SK-N-SH (cell line): ENCODE measurements at regions not wholly inside any gene's neighbourhood (a gene's known extent, or its start where the extent isn't known, plus 50 kb on each side); places are given as distances from the start of the nearest gene placed in this dataset.

Source experiments
- CTCF ChIA-PET: fragments of 300-600, 350-600 bp; formaldehyde crosslinking; extraction: SDS; loops from one replicate; lab custom pipeline; 2021; lab: Yijun Ruan, JAX
- POLR2A ChIA-PET: fragments of 350-600 bp; sonication (Branson Sonifier 250); formaldehyde crosslinking; extraction: SDS; loops from one replicate; lab custom pipeline; 2020; ENCODE audit warnings: antibody characterized with exemption, inconsistent platforms; lab: Yijun Ruan, JAX
- DNase-seq: peaks from one replicate; pipeline ENCODE4 v3.0.0; 2012
- H2AFZ ChIP-seq: fragments of 200-600 bp; sonication (generic); 2 replicates; pipeline ENCODE4 v1.8.1; 2016; ENCODE audit warnings: antibody characterized with exemption, mild to moderate bottlenecking, low read depth
- H3F3A ChIP-seq: fragments of 200-600 bp; sonication (generic); replicated peaks from 2 replicates; pipeline ENCODE3; 2016; ENCODE audit warnings: antibody characterized with exemption, mild to moderate bottlenecking; ENCODE audit not compliant: insufficient read depth
- H3K27ac ChIP-seq, 2 experiments: fragments of 200-500 bp in 1 of 2; fragments of 200-600 bp in 1 of 2; sonication (Bioruptor generic) in 1 of 2; sonication (generic), shearing (Covaris generic) in 1 of 2; 2 replicates each; pipeline versions ENCODE4 v1.5.1 to v1.6.1; 2014 to 2016; ENCODE audit warnings: low read depth in 2 of 2, inconsistent platforms in 1 of 2, low read length in 1 of 2, mild to moderate bottlenecking in 1 of 2, mixed read lengths in 1 of 2
- H3K27me3 ChIP-seq: fragments of 200-600 bp; sonication (generic), shearing (Covaris generic); 2 replicates; pipeline ENCODE4 v1.6.1; 2016; ENCODE audit warnings: mixed run types; ENCODE audit not compliant: insufficient read depth
- H3K36me3 ChIP-seq, 2 experiments: fragments of 200-500 bp in 1 of 2; fragments of 200-600 bp in 1 of 2; sonication (Bioruptor generic) in 1 of 2; sonication (generic) in 1 of 2; replicated peaks in 1 of 2; 2 replicates each; pipeline versions ENCODE3 to v1.5.1; 2014 to 2016; ENCODE audit warnings: low read length in 1 of 2, mild to moderate bottlenecking in 1 of 2; ENCODE audit not compliant: insufficient read depth in 2 of 2, control insufficient read depth in 1 of 2
- H3K4me1 ChIP-seq, 2 experiments: fragments of 200-500 bp in 1 of 2; fragments of 200-600 bp in 1 of 2; sonication (Bioruptor generic) in 1 of 2; sonication (generic), shearing (Covaris generic) in 1 of 2; 2 replicates each; pipeline versions ENCODE4 v1.5.1 to v1.6.1; 2014 to 2016; ENCODE audit warnings: low read depth in 1 of 2, low read length in 1 of 2, mixed run types in 1 of 2; ENCODE audit not compliant: insufficient read depth in 2 of 2, control insufficient read depth in 1 of 2
- H3K4me2 ChIP-seq: fragments of 200-600 bp; sonication (generic), shearing (Covaris generic); 2 replicates; pipeline ENCODE4 v1.6.1; 2017; ENCODE audit warnings: mixed run types
- H3K4me3 ChIP-seq, 2 experiments: fragments of 200-500 bp in 1 of 2; fragments of 200-600 bp in 1 of 2; sonication (Bioruptor generic) in 1 of 2; sonication (generic), shearing (Covaris generic) in 1 of 2; 2 replicates each; pipeline versions ENCODE4 v1.5.1 to v1.8.1; 2014 to 2016; ENCODE audit warnings: low read depth in 2 of 2, inconsistent platforms in 1 of 2, low read length in 1 of 2, mild to moderate bottlenecking in 1 of 2, mixed read lengths in 1 of 2, moderate library complexity in 1 of 2
- H3K79me2 ChIP-seq: fragments of 200-600 bp; sonication (generic); 2 replicates; pipeline ENCODE4 v1.8.1; 2017; ENCODE audit warnings: mild to moderate bottlenecking; ENCODE audit not compliant: insufficient read depth
- H3K9ac ChIP-seq: fragments of 200-600 bp; sonication (generic); 2 replicates; pipeline ENCODE4 v1.6.1; 2017; ENCODE audit warnings: mixed run types
- H3K9me2 ChIP-seq: fragments of 200-600 bp; sonication (generic); 2 replicates; pipeline ENCODE4 v1.6.1; 2017; ENCODE audit warnings: mixed run types
- H3K9me3 ChIP-seq: fragments of 200-600 bp; sonication (generic); 2 replicates; pipeline ENCODE4 v1.6.1; 2017; ENCODE audit warnings: mixed run types, mild to moderate bottlenecking, moderate library complexity
- H4K20me1 ChIP-seq: fragments of 200-600 bp; sonication (generic); 2 replicates; pipeline ENCODE4 v1.6.1; 2017; ENCODE audit warnings: mild to moderate bottlenecking, mixed run types; ENCODE audit not compliant: insufficient read depth
- CHD2 ChIP-seq: fragments of 150-350 bp; IDR thresholded peaks from 2 replicates; pipeline ENCODE4 v1.6.1; 2018; ENCODE audit warnings: low read length; ENCODE audit not compliant: partially characterized antibody
- ELF1 ChIP-seq: IDR thresholded peaks from 2 replicates; pipeline ENCODE4 v1.4.0; 2012
- FOSL2 ChIP-seq: IDR thresholded peaks from 2 replicates; pipeline ENCODE4 v1.4.0; 2012; ENCODE audit warnings: low read depth, mild to moderate bottlenecking, moderate library complexity, borderline replicate concordance
- GATA2 ChIP-seq: sonication (generic); formaldehyde crosslinking; IDR thresholded peaks from 2 replicates; pipeline ENCODE4 v1.5.0; 2020; ENCODE audit warnings: mild to moderate bottlenecking, missing genetic modification reagents
- IRF3 ChIP-seq: fragments of 150-350 bp; IDR thresholded peaks from 2 replicates; pipeline ENCODE4 v1.6.1; 2016; ENCODE audit warnings: mild to moderate bottlenecking, low read depth, low read length
- MAX ChIP-seq: IDR thresholded peaks from 2 replicates; pipeline ENCODE4 v1.4.0; 2012; ENCODE audit warnings: low read depth
- NFIC ChIP-seq: IDR thresholded peaks from 2 replicates; pipeline ENCODE4 v1.4.0; 2012; ENCODE audit warnings: borderline replicate concordance
- NRF1 ChIP-seq: IDR thresholded peaks from 2 replicates; pipeline ENCODE4 v1.6.1; 2012; ENCODE audit warnings: low read depth, mild to moderate bottlenecking, low read length
- POLR2AphosphoS5 ChIP-seq: IDR thresholded peaks from 2 replicates; pipeline ENCODE4 v1.6.1; 2012; ENCODE audit warnings: low read depth, low read length
- RAD21 ChIP-seq: IDR thresholded peaks from 2 replicates; pipeline ENCODE4 v1.6.1; 2012; ENCODE audit warnings: mild to moderate bottlenecking, low read length
- RCOR1 ChIP-seq: fragments of 150-350 bp; IDR thresholded peaks from 2 replicates; pipeline ENCODE4 v1.6.1; 2017; ENCODE audit warnings: antibody characterized with exemption, low read length
- RFX5 ChIP-seq: IDR thresholded peaks from 2 replicates; pipeline ENCODE4 v1.6.1; 2012; ENCODE audit warnings: mild to moderate bottlenecking, improper control_type of control experiment, low read length
- SMC3 ChIP-seq: IDR thresholded peaks from 2 replicates; pipeline ENCODE4 v1.6.1; 2012; ENCODE audit warnings: low read depth, low read length, improper control_type of control experiment
- TAF1 ChIP-seq: IDR thresholded peaks from 2 replicates; pipeline ENCODE4 v1.6.1; 2012; ENCODE audit warnings: low read depth, mild to moderate bottlenecking, low read length, moderate library complexity, borderline replicate concordance
- TCF12 ChIP-seq: IDR thresholded peaks from 2 replicates; pipeline ENCODE4 v1.4.0; 2012
- TEAD4 ChIP-seq: IDR thresholded peaks from 2 replicates; pipeline ENCODE4 v1.4.0; 2012; ENCODE audit warnings: mild to moderate bottlenecking, borderline replicate concordance; ENCODE audit not compliant: insufficient read depth
- USF1 ChIP-seq: IDR thresholded peaks from 2 replicates; pipeline ENCODE4 v1.4.0; 2012; ENCODE audit warnings: low read depth, borderline replicate concordance
- YY1 ChIP-seq: IDR thresholded peaks from 2 replicates; pipeline ENCODE4 v1.4.0; 2012; ENCODE audit warnings: low read depth, mild to moderate bottlenecking
- TF ChIP-seq, protein P1 (sequence below): fragments of 150-350 bp; IDR thresholded peaks from 2 replicates; pipeline ENCODE4 v1.6.1; 2017; ENCODE audit warnings: antibody characterized with exemption, low read length, low read depth, borderline replicate concordance
- TF ChIP-seq, protein P2 (sequence below): IDR thresholded peaks from 2 replicates; pipeline ENCODE4 v1.4.0; 2012; ENCODE audit warnings: low read depth, borderline replicate concordance

- TF ChIP-seq TCF12 (no peak), TAF1 (no peak), MAX (no peak), FOSL2 (no peak), RFX5 (no peak), CHD2 (no peak)
- TF ChIP-seq, protein P1, sequence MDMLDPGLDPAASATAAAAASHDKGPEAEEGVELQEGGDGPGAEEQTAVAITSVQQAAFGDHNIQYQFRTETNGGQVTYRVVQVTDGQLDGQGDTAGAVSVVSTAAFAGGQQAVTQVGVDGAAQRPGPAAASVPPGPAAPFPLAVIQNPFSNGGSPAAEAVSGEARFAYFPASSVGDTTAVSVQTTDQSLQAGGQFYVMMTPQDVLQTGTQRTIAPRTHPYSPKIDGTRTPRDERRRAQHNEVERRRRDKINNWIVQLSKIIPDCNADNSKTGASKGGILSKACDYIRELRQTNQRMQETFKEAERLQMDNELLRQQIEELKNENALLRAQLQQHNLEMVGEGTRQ = no peak
Measured at GRCh38 chr14:28323951-28324741, 442.4 kb upstream of the FOXG1 start (continued).

DNA sequence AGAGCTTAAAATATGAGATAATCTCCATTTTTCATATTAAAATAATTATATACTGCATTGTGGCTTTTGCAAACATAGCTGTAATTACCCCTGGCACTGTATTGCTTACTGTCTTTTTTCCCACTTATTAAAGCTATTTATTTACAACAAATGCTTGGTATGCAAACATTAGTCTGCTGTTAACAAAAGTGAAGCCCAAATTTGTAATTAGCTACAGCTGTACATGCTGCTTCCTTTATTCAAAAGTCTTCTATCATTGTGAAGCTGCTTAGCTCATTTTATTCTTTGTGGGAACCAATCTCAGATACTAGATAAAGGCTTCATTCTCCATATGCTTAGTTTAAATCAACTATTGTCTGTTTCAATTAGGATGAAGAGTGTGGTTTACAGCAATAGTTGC, 425.8 kb upstream of the FOXG1 start:
- Histone ChIP-seq H3K27ac (no peak overlapping the region), H3K4me1 (no peaks in the 10 kb centered on the region), H3K79me2 (no peaks in the 10 kb centered on the region), H3K9me3 (no peaks in the 10 kb centered on the region), H3K9me2 (no peaks in the 10 kb centered on the region), H3F3A (no peaks in the 10 kb centered on the region), H2AFZ (no peak overlapping the region), H4K20me1 (no peaks in the 10 kb centered on the region), H3K36me3 (no peaks in the 10 kb centered on the region), H3K4me3 (no peak overlapping the region), H3K27me3 (no peaks in the 10 kb centered on the region; the same call in 1 of the 2 replicates), H3K9ac (no peak overlapping the region), H3K4me2 (no peak overlapping the region)
- no peak for DNase-seq
- CTCF ChIA-PET = no interaction called here
- TF ChIP-seq SMC3 (no peak), YY1 (no peak), TEAD4 (no peak), NFIC (no peak), GATA2 (CRISPR knock-in tag) (no peak), IRF3 (no peak), POLR2AphosphoS5 (no peak), USF1 (no peak), TAF1 (no peak), ELF1 (no peak), NRF1 (no peak), RAD21 (no peak), RCOR1 (no peak), RFX5 (no peak), FOSL2 (no peak)
- TF ChIP-seq, protein P1 = no peak
- TF ChIP-seq, protein P2, sequence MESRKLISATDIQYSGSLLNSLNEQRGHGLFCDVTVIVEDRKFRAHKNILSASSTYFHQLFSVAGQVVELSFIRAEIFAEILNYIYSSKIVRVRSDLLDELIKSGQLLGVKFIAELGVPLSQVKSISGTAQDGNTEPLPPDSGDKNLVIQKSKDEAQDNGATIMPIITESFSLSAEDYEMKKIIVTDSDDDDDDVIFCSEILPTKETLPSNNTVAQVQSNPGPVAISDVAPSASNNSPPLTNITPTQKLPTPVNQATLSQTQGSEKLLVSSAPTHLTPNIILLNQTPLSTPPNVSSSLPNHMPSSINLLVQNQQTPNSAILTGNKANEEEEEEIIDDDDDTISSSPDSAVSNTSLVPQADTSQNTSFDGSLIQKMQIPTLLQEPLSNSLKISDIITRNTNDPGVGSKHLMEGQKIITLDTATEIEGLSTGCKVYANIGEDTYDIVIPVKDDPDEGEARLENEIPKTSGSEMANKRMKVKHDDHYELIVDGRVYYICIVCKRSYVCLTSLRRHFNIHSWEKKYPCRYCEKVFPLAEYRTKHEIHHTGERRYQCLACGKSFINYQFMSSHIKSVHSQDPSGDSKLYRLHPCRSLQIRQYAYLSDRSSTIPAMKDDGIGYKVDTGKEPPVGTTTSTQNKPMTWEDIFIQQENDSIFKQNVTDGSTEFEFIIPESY = no peak
- POLR2A ChIA-PET = no interaction called here
